ENCODE measurements at regions not wholly inside any gene's neighbourhood (a gene's known extent, or its start where the extent isn't known, plus 50 kb on each side); places are given as distances from the start of the nearest gene placed in this dataset.

- no peak for ATAC-seq (ENCODE audit: low read depth in 2 of 2)
- H3K4me1 Mint-ChIP-seq = no peaks in the 10 kb centered on the region
- Histone ChIP-seq H3K9me3 (ENCODE audit: control insufficient read depth in 2 of 2, low read length in 2 of 2) (no peaks in the 10 kb centered on the region), H3K4me3 (ENCODE audit: low read depth, low read length) (no peak overlapping the region), H3K4me1 (ENCODE audit: control insufficient read depth, insufficient read depth, low read length, poor library complexity, severe bottlenecking) (no peaks in the 10 kb centered on the region), H3K27ac (ENCODE audit: insufficient read depth, low read length, poor library complexity, severe bottlenecking) (no peak overlapping the region), H3K27me3 (ENCODE audit: control insufficient read depth, insufficient read depth, low read length) (no peaks in the 10 kb centered on the region), H3K36me3 (ENCODE audit: control insufficient read depth, insufficient read depth, low read length) (no peaks in the 10 kb centered on the region)
- peaks cover 0 to 7% (median 1%) of the 10 kb centered on the region in 7 donors for H3K9me3 Mint-ChIP-seq
- no peak overlapping the region for H3K4me3 Mint-ChIP-seq
- no peaks in the 10 kb centered on the region for H3K36me3 Mint-ChIP-seq
- DNase-seq = no peak
- peaks cover 12% of the 10 kb centered on the region for H3K27me3 Mint-ChIP-seq
- H3K27ac Mint-ChIP-seq = no peak overlapping the region
Measured at GRCh38 chr22:34797826-34798225, 268.1 kb upstream of the ISX start.

GRCh38 chr22:34798605-34799004 is 267.4 kb upstream of the ISX start:
- DNase-seq = no peak
- Mint-ChIP-seq H3K4me3 (no peak overlapping the region), H3K4me1 (no peaks in the 10 kb centered on the region), H3K27ac (no peak overlapping the region), H3K36me3 (no peaks in the 10 kb centered on the region), H3K27me3 (peaks cover 12% of the 10 kb centered on the region), H3K9me3 (peaks cover 0 to 7% (median 0%) of the 10 kb centered on the region in 7 donors)
- no peak for ATAC-seq (ENCODE audit: low read depth in 2 of 2)
- Histone ChIP-seq H3K36me3 (ENCODE audit: control insufficient read depth, insufficient read depth, low read length) (no peaks in the 10 kb centered on the region), H3K9me3 (ENCODE audit: control insufficient read depth in 2 of 2, low read length in 2 of 2) (no peaks in the 10 kb centered on the region), H3K27ac (ENCODE audit: insufficient read depth, low read length, poor library complexity, severe bottlenecking) (no peak overlapping the region), H3K4me1 (ENCODE audit: control insufficient read depth, insufficient read depth, low read length, poor library complexity, severe bottlenecking) (no peaks in the 10 kb centered on the region), H3K4me3 (ENCODE audit: low read depth, low read length) (no peak overlapping the region), H3K27me3 (ENCODE audit: control insufficient read depth, insufficient read depth, low read length) (no peaks in the 10 kb centered on the region)

GRCh38 chr22:34800260-34800980 is 265.5 kb upstream of the ISX start:
- no peaks in the 10 kb centered on the region for H3K36me3 Mint-ChIP-seq

DNA sequence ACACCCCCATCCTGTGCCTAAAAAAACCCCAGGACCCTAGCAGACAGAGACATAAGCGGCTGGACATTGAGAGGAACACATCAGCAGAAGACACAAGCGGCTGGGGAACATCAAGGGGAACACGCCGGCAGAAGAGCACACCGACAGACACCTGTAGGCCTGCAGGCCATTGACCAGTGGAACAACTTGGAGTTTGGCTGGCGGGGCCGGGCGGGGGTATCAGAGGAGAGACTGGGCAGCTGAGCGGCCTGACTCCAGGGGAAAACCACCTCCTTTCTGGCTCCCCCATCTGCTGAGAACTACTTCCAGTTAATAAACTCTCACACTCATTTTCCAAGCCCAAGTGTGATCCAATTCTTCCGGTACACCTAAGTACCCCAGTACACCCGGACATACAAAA is 264.7 kb upstream of the ISX start:
- Mint-ChIP-seq H3K27me3 (peaks cover 12% of the 10 kb centered on the region), H3K27ac (no peak overlapping the region), H3K4me1 (no peaks in the 10 kb centered on the region), H3K36me3 (no peaks in the 10 kb centered on the region), H3K4me3 (no peak overlapping the region), H3K9me3 (peaks cover 0 to 8% (median 3%) of the 10 kb centered on the region in 7 donors)
- Histone ChIP-seq H3K27ac (ENCODE audit: insufficient read depth, low read length, poor library complexity, severe bottlenecking) (no peak overlapping the region), H3K9me3 (ENCODE audit: control insufficient read depth in 2 of 2, low read length in 2 of 2) (no peaks in the 10 kb centered on the region), H3K27me3 (ENCODE audit: control insufficient read depth, insufficient read depth, low read length) (no peaks in the 10 kb centered on the region), H3K4me1 (ENCODE audit: control insufficient read depth, insufficient read depth, low read length, poor library complexity, severe bottlenecking) (no peaks in the 10 kb centered on the region), H3K36me3 (ENCODE audit: control insufficient read depth, insufficient read depth, low read length) (no peaks in the 10 kb centered on the region), H3K4me3 (ENCODE audit: low read depth, low read length) (no peak overlapping the region)
- DNase-seq = no peak
- no peak for ATAC-seq (ENCODE audit: low read depth in 2 of 2)

More at GRCh38 chr22:34800260-34800980, 265.5 kb upstream of the ISX start:
- Mint-ChIP-seq H3K27ac (no peak overlapping the region), H3K27me3 (peaks cover 12% of the 10 kb centered on the region), H3K4me3 (no peak overlapping the region), H3K4me1 (no peaks in the 10 kb centered on the region), H3K9me3 (peaks cover 0 to 8% (median 3%) of the 10 kb centered on the region in 7 donors)
- no peak for ATAC-seq (ENCODE audit: low read depth in 2 of 2)
- no peaks in the 10 kb centered on the region for H3K27me3 ChIP-seq (ENCODE audit: control insufficient read depth, insufficient read depth, low read length)
- H3K9me3 ChIP-seq (ENCODE audit: control insufficient read depth in 2 of 2, low read length in 2 of 2) = no peaks in the 10 kb centered on the region
- no peak for DNase-seq
- H3K4me1 ChIP-seq (ENCODE audit: control insufficient read depth, insufficient read depth, low read length, poor library complexity, severe bottlenecking) = no peaks in the 10 kb centered on the region
- no peaks in the 10 kb centered on the region for H3K36me3 ChIP-seq (ENCODE audit: control insufficient read depth, insufficient read depth, low read length)
- no peak overlapping the region for H3K4me3 ChIP-seq (ENCODE audit: low read depth, low read length)
- no peak overlapping the region for H3K27ac ChIP-seq (ENCODE audit: insufficient read depth, low read length, poor library complexity, severe bottlenecking)

DNA sequence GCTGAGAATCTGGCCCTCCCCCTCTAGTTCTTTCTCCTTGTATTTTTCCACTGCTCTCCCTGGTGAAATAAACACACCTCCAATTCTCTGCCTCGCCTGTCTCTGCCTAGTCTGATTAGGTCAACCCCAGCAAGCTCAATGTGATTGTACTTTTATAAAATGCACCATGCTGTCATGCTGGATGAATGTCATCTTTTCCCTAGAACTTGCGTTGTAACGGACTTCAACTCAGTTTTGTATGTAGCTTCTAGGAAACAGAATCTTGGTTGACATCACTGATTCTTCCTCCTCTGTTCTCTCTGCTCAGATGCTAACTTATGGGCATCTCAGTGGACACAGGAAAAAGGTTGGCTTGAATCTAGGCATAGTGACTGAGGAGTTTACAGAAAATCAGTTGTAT is 261.9 kb upstream of the ISX start:
- H3K4me1 Mint-ChIP-seq = no peaks in the 10 kb centered on the region
- no peak for ATAC-seq (ENCODE audit: low read depth in 2 of 2)

DNA sequence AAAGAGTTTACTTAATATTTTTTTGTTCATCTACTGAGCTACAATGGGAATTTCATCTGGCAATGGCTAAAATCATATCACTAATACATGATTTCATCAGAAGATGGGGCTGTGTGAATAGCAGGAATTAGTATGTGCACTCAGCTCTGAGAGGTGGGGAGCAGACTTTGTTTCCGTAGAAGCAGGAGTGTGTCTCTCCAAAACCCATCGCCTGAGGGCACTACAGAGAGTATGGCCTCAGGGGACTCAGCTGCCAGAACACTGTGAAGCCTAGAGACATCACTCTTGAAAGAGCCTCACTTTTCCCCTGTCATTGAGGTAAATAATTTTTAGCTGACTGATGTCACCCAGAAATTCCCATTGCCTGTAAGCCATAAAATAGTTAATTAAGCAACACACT is 261.4 kb upstream of the ISX start:
- H3K9me3 ChIP-seq (ENCODE audit: control insufficient read depth in 2 of 2, low read length in 2 of 2) = no peaks in the 10 kb centered on the region
- no peaks in the 10 kb centered on the region for H3K27me3 ChIP-seq (ENCODE audit: control insufficient read depth, insufficient read depth, low read length)
- H3K36me3 ChIP-seq (ENCODE audit: control insufficient read depth, insufficient read depth, low read length) = no peaks in the 10 kb centered on the region
- Mint-ChIP-seq H3K36me3 (no peaks in the 10 kb centered on the region), H3K4me1 (no peaks in the 10 kb centered on the region), H3K27ac (no peak overlapping the region), H3K4me3 (no peak overlapping the region), H3K9me3 (peaks cover 0 to 6% (median 1%) of the 10 kb centered on the region in 7 donors), H3K27me3 (peaks cover 5% of the 10 kb centered on the region)
- no peak overlapping the region for H3K27ac ChIP-seq (ENCODE audit: insufficient read depth, low read length, poor library complexity, severe bottlenecking)
- H3K4me1 ChIP-seq (ENCODE audit: control insufficient read depth, insufficient read depth, low read length, poor library complexity, severe bottlenecking) = no peaks in the 10 kb centered on the region
- no peak for ATAC-seq (ENCODE audit: low read depth in 2 of 2)
- DNase-seq = no peak
- H3K4me3 ChIP-seq (ENCODE audit: low read depth, low read length) = no peak overlapping the region

More for the DNA sequence above, 261.9 kb upstream of the ISX start:
- no peak overlapping the region for H3K27ac Mint-ChIP-seq
- H3K9me3 ChIP-seq (ENCODE audit: control insufficient read depth in 2 of 2, low read length in 2 of 2) = no peaks in the 10 kb centered on the region
- no peaks in the 10 kb centered on the region for H3K36me3 Mint-ChIP-seq
- no peaks in the 10 kb centered on the region for H3K27me3 ChIP-seq (ENCODE audit: control insufficient read depth, insufficient read depth, low read length)
- H3K27me3 Mint-ChIP-seq = peaks cover 5% of the 10 kb centered on the region
- peaks cover 0 to 8% (median 2%) of the 10 kb centered on the region in 7 donors for H3K9me3 Mint-ChIP-seq
- H3K36me3 ChIP-seq (ENCODE audit: control insufficient read depth, insufficient read depth, low read length) = no peaks in the 10 kb centered on the region
- no peak overlapping the region for H3K4me3 Mint-ChIP-seq
- no peak for DNase-seq
- H3K27ac ChIP-seq (ENCODE audit: insufficient read depth, low read length, poor library complexity, severe bottlenecking) = no peak overlapping the region
- no peaks in the 10 kb centered on the region for H3K4me1 ChIP-seq (ENCODE audit: control insufficient read depth, insufficient read depth, low read length, poor library complexity, severe bottlenecking)
- no peak overlapping the region for H3K4me3 ChIP-seq (ENCODE audit: low read depth, low read length)

GRCh38 chr22:34805771-34806170 is 260.2 kb upstream of the ISX start:
- H3K27ac ChIP-seq (ENCODE audit: insufficient read depth, low read length, poor library complexity, severe bottlenecking) = no peak overlapping the region
- Mint-ChIP-seq H3K36me3 (no peaks in the 10 kb centered on the region), H3K27ac (no peak overlapping the region), H3K4me1 (no peaks in the 10 kb centered on the region), H3K9me3 (peaks cover 0 to 5% (median 3%) of the 10 kb centered on the region in 7 donors), H3K4me3 (no peak overlapping the region), H3K27me3 (peaks cover 5% of the 10 kb centered on the region)
- no peak for ATAC-seq (ENCODE audit: low read depth in 2 of 2)
- no peaks in the 10 kb centered on the region for H3K9me3 ChIP-seq (ENCODE audit: control insufficient read depth in 2 of 2, low read length in 2 of 2)
- H3K36me3 ChIP-seq (ENCODE audit: control insufficient read depth, insufficient read depth, low read length) = no peaks in the 10 kb centered on the region
- H3K27me3 ChIP-seq (ENCODE audit: control insufficient read depth, insufficient read depth, low read length) = no peaks in the 10 kb centered on the region
- H3K4me3 ChIP-seq (ENCODE audit: low read depth, low read length) = no peak overlapping the region
- H3K4me1 ChIP-seq (ENCODE audit: control insufficient read depth, insufficient read depth, low read length, poor library complexity, severe bottlenecking) = no peaks in the 10 kb centered on the region
- DNase-seq = no peak

- Mint-ChIP-seq H3K36me3 (no peaks in the 10 kb centered on the region), H3K27me3 (peaks cover 8% of the 10 kb centered on the region), H3K4me1 (no peaks in the 10 kb centered on the region), H3K27ac (no peak overlapping the region), H3K4me3 (no peak overlapping the region), H3K9me3 (peaks cover 0 to 10% (median 3%) of the 10 kb centered on the region in 7 donors)
- Histone ChIP-seq H3K9me3 (ENCODE audit: control insufficient read depth in 2 of 2, low read length in 2 of 2) (no peaks in the 10 kb centered on the region), H3K27me3 (ENCODE audit: control insufficient read depth, insufficient read depth, low read length) (no peaks in the 10 kb centered on the region), H3K4me1 (ENCODE audit: control insufficient read depth, insufficient read depth, low read length, poor library complexity, severe bottlenecking) (no peaks in the 10 kb centered on the region), H3K4me3 (ENCODE audit: low read depth, low read length) (no peak overlapping the region), H3K36me3 (ENCODE audit: control insufficient read depth, insufficient read depth, low read length) (no peaks in the 10 kb centered on the region), H3K27ac (ENCODE audit: insufficient read depth, low read length, poor library complexity, severe bottlenecking) (no peak overlapping the region)
- ATAC-seq (ENCODE audit: low read depth in 2 of 2) (no peak), DNase-seq (no peak)
Measured at GRCh38 chr22:34808618-34809017, 257.3 kb upstream of the ISX start.

Measured in CD4-positive, CD25-positive, alpha-beta regulatory T cell (primary cell).